ENCODE measurements at regions not wholly inside any gene's neighbourhood (a gene's known extent, or its start where the extent isn't known, plus 50 kb on each side); places are given as distances from the start of the nearest gene placed in this dataset.

- WGBS, 2 donors (ENCODE audit: extremely low coverage in 2 of 2, insufficient read length in 2 of 2, insufficient replicate concordance in 1 of 2), result no CpG with 5 or more reads among the region's 3 CpGs
These were observed 319.8 kb downstream of the INSC start for GRCh38 chr11:15434529-15434928.

GRCh38 chr11:15446315-15446714 is 331.6 kb downstream of the INSC start:
- no peaks in the 10 kb centered on the region for H3K79me1 ChIP-seq (ENCODE audit: low read depth, low read length)
- H4K8ac ChIP-seq (ENCODE audit: low read depth, low read length), result no peak overlapping the region
- no peak overlapping the region for H2BK12ac ChIP-seq (ENCODE audit: low read length)
- H3K4me2 ChIP-seq (ENCODE audit: insufficient read depth, low read length, poor library complexity, severe bottlenecking), result no peak overlapping the region
- no peak overlapping the region for H2BK120ac ChIP-seq (ENCODE audit: low read depth, low read length)
- no peak overlapping the region for H3K18ac ChIP-seq (ENCODE audit: low read length)
- no CpG with 5 or more reads among the region's 4 CpGs for WGBS, 2 donors (ENCODE audit: extremely low coverage in 2 of 2, insufficient read length in 2 of 2, insufficient replicate concordance in 1 of 2)
- DNase-seq (ENCODE audit: low spot score), result no peak
- H3K14ac ChIP-seq (ENCODE audit: low read length), result no peak overlapping the region
- H2AFZ ChIP-seq (ENCODE audit: low read length), result no peak overlapping the region
- H3K4me3 ChIP-seq (ENCODE audit: low read length in 2 of 2), result no peak overlapping the region
- no peak overlapping the region for H3K9ac ChIP-seq (ENCODE audit: low read depth, low read length, poor library complexity)
- H3K27ac ChIP-seq (replicated peaks; ENCODE audit: low read length), result no peak overlapping the region
- no peaks in the 10 kb centered on the region for H3K36me3 ChIP-seq (replicated peaks in 1 of 2; ENCODE audit: control insufficient read depth in 2 of 2, insufficient read depth in 2 of 2, low read length in 2 of 2)
- peaks cover 0 to 2% of the 10 kb centered on the region in 2 donors for H3K9me3 ChIP-seq (replicated peaks in 1 of 2; ENCODE audit: control insufficient read depth in 2 of 2, insufficient read depth in 1 of 2, low read depth in 1 of 2, low read length in 2 of 2)
- no peaks in the 10 kb centered on the region for H3K4me1 ChIP-seq (ENCODE audit: control insufficient read depth in 2 of 2, insufficient read depth in 1 of 2, low read depth in 1 of 2, low read length in 2 of 2)
- no peak overlapping the region for H2BK15ac ChIP-seq (ENCODE audit: low read length)
- H3K27me3 ChIP-seq (ENCODE audit: control insufficient read depth in 3 of 3, insufficient read depth in 3 of 3, low read depth in 1 of 3, low read length in 3 of 3), result no peaks in the 10 kb centered on the region
- H2AK5ac ChIP-seq (ENCODE audit: low read depth, low read length), result no peak overlapping the region
- H3K4ac ChIP-seq (ENCODE audit: low read length), result no peak overlapping the region
- H4K91ac ChIP-seq (ENCODE audit: low read depth, low read length, poor library complexity), result no peak overlapping the region
- no peak overlapping the region for H2BK5ac ChIP-seq (ENCODE audit: low read length)
- no peak overlapping the region for H3K23ac ChIP-seq (ENCODE audit: low read depth, low read length, poor library complexity)

More at GRCh38 chr11:15434529-15434928, 319.8 kb downstream of the INSC start:
- Histone ChIP-seq H3K4me2 (ENCODE audit: insufficient read depth, low read length, poor library complexity, severe bottlenecking) (no peak overlapping the region), H4K8ac (ENCODE audit: low read depth, low read length) (no peak overlapping the region), H3K18ac (ENCODE audit: low read length) (no peak overlapping the region), H3K27ac (replicated peaks; ENCODE audit: low read length) (no peak overlapping the region), H2BK15ac (ENCODE audit: low read length) (no peak overlapping the region), H3K14ac (ENCODE audit: low read length) (no peak overlapping the region), H2BK120ac (ENCODE audit: low read depth, low read length) (no peak overlapping the region), H3K9me3 (replicated peaks in 1 of 2; ENCODE audit: control insufficient read depth in 2 of 2, insufficient read depth in 1 of 2, low read depth in 1 of 2, low read length in 2 of 2) (no peaks in the 10 kb centered on the region), H2AK5ac (ENCODE audit: low read depth, low read length) (no peak overlapping the region), H2BK5ac (ENCODE audit: low read length) (no peak overlapping the region), H3K4ac (ENCODE audit: low read length) (no peak overlapping the region), H3K36me3 (replicated peaks in 1 of 2; ENCODE audit: control insufficient read depth in 2 of 2, insufficient read depth in 2 of 2, low read length in 2 of 2) (no peaks in the 10 kb centered on the region), H4K91ac (ENCODE audit: low read depth, low read length, poor library complexity) (no peak overlapping the region), H3K4me3 (ENCODE audit: low read length in 2 of 2) (no peak overlapping the region), H2BK12ac (ENCODE audit: low read length) (no peak overlapping the region), H3K27me3 (ENCODE audit: control insufficient read depth in 3 of 3, insufficient read depth in 3 of 3, low read depth in 1 of 3, low read length in 3 of 3) (no peaks in the 10 kb centered on the region), H3K4me1 (ENCODE audit: control insufficient read depth in 2 of 2, insufficient read depth in 1 of 2, low read depth in 1 of 2, low read length in 2 of 2) (no peaks in the 10 kb centered on the region), H3K79me1 (ENCODE audit: low read depth, low read length) (no peaks in the 10 kb centered on the region), H3K23ac (ENCODE audit: low read depth, low read length, poor library complexity) (no peak overlapping the region), H2AFZ (ENCODE audit: low read length) (no peak overlapping the region), H3K9ac (ENCODE audit: low read depth, low read length, poor library complexity) (no peak overlapping the region)
- no peak for DNase-seq (ENCODE audit: low spot score)

GRCh38 chr11:15446929-15447328 is 332.2 kb downstream of the INSC start:
- no peak overlapping the region for H4K8ac ChIP-seq (ENCODE audit: low read depth, low read length)
- no peak overlapping the region for H4K91ac ChIP-seq (ENCODE audit: low read depth, low read length, poor library complexity)
- no peak overlapping the region for H2BK15ac ChIP-seq (ENCODE audit: low read length)
- no peak overlapping the region for H3K9ac ChIP-seq (ENCODE audit: low read depth, low read length, poor library complexity)
- no peak overlapping the region for H3K4me3 ChIP-seq (ENCODE audit: low read length in 2 of 2)
- H3K27me3 ChIP-seq (ENCODE audit: control insufficient read depth in 3 of 3, insufficient read depth in 3 of 3, low read depth in 1 of 3, low read length in 3 of 3), result no peaks in the 10 kb centered on the region
- no peak overlapping the region for H2AFZ ChIP-seq (ENCODE audit: low read length)
- WGBS, 2 donors (ENCODE audit: extremely low coverage in 2 of 2, insufficient read length in 2 of 2, insufficient replicate concordance in 1 of 2), result no CpG with 5 or more reads among the region's 3 CpGs
- no peak overlapping the region for H3K23ac ChIP-seq (ENCODE audit: low read depth, low read length, poor library complexity)
- no peak overlapping the region for H3K14ac ChIP-seq (ENCODE audit: low read length)
- no peak overlapping the region for H2BK5ac ChIP-seq (ENCODE audit: low read length)
- no peak overlapping the region for H3K18ac ChIP-seq (ENCODE audit: low read length)
- no peak overlapping the region for H3K4me2 ChIP-seq (ENCODE audit: insufficient read depth, low read length, poor library complexity, severe bottlenecking)
- no peak overlapping the region for H2AK5ac ChIP-seq (ENCODE audit: low read depth, low read length)
- no peak overlapping the region for H3K4ac ChIP-seq (ENCODE audit: low read length)
- no peaks in the 10 kb centered on the region for H3K36me3 ChIP-seq (replicated peaks in 1 of 2; ENCODE audit: control insufficient read depth in 2 of 2, insufficient read depth in 2 of 2, low read length in 2 of 2)
- no peaks in the 10 kb centered on the region for H3K4me1 ChIP-seq (ENCODE audit: control insufficient read depth in 2 of 2, insufficient read depth in 1 of 2, low read depth in 1 of 2, low read length in 2 of 2)
- peaks cover 0 to 2% of the 10 kb centered on the region in 2 donors for H3K9me3 ChIP-seq (replicated peaks in 1 of 2; ENCODE audit: control insufficient read depth in 2 of 2, insufficient read depth in 1 of 2, low read depth in 1 of 2, low read length in 2 of 2)
- H2BK12ac ChIP-seq (ENCODE audit: low read length), result no peak overlapping the region
- H3K27ac ChIP-seq (replicated peaks; ENCODE audit: low read length), result no peak overlapping the region
- no peaks in the 10 kb centered on the region for H3K79me1 ChIP-seq (ENCODE audit: low read depth, low read length)
- H2BK120ac ChIP-seq (ENCODE audit: low read depth, low read length), result no peak overlapping the region
- no peak for DNase-seq (ENCODE audit: low spot score)

DNA sequence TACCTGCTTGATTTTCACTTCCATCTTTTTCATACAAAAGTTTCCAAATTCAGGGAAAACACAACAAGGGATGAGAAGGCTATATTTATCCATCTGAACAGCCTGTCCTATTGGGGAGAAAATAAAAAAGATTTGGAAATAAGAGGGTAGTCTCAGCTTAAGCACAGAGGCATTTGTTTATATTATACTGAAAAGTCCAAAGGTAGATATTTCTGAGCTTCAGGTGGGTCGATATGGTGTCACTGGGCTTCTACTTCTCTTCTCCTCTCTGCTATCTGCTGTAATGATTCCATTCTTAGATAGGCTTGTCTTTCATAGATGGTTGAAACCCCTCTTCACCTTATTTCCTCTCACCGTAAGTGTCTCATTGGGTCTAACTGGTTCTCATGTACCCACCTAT is 337.0 kb downstream of the INSC start:
- Histone ChIP-seq H3K9me3 (replicated peaks in 1 of 2; ENCODE audit: control insufficient read depth in 2 of 2, insufficient read depth in 1 of 2, low read depth in 1 of 2, low read length in 2 of 2) (no peaks in the 10 kb centered on the region), H3K23ac (ENCODE audit: low read depth, low read length, poor library complexity) (no peak overlapping the region), H2BK15ac (ENCODE audit: low read length) (no peak overlapping the region), H2BK5ac (ENCODE audit: low read length) (no peak overlapping the region), H4K91ac (ENCODE audit: low read depth, low read length, poor library complexity) (no peak overlapping the region), H3K36me3 (replicated peaks in 1 of 2; ENCODE audit: control insufficient read depth in 2 of 2, insufficient read depth in 2 of 2, low read length in 2 of 2) (no peaks in the 10 kb centered on the region), H4K8ac (ENCODE audit: low read depth, low read length) (no peak overlapping the region), H3K27ac (replicated peaks; ENCODE audit: low read length) (no peak overlapping the region), H3K79me1 (ENCODE audit: low read depth, low read length) (no peaks in the 10 kb centered on the region), H3K9ac (ENCODE audit: low read depth, low read length, poor library complexity) (no peak overlapping the region), H3K27me3 (ENCODE audit: control insufficient read depth in 3 of 3, insufficient read depth in 3 of 3, low read depth in 1 of 3, low read length in 3 of 3) (no peaks in the 10 kb centered on the region), H3K4me3 (ENCODE audit: low read length in 2 of 2) (no peak overlapping the region), H2AFZ (ENCODE audit: low read length) (no peak overlapping the region), H3K4me1 (ENCODE audit: control insufficient read depth in 2 of 2, insufficient read depth in 1 of 2, low read depth in 1 of 2, low read length in 2 of 2) (no peaks in the 10 kb centered on the region), H2BK12ac (ENCODE audit: low read length) (no peak overlapping the region), H2BK120ac (ENCODE audit: low read depth, low read length) (no peak overlapping the region), H3K4me2 (ENCODE audit: insufficient read depth, low read length, poor library complexity, severe bottlenecking) (no peak overlapping the region), H3K18ac (ENCODE audit: low read length) (no peak overlapping the region), H3K14ac (ENCODE audit: low read length) (no peak overlapping the region), H3K4ac (ENCODE audit: low read length) (no peak overlapping the region), H2AK5ac (ENCODE audit: low read depth, low read length) (no peak overlapping the region)
- DNase-seq (ENCODE audit: low spot score), result no peak
- no CpG with 5 or more reads among the region's 2 CpGs for WGBS, 2 donors (ENCODE audit: extremely low coverage in 2 of 2, insufficient read length in 2 of 2, insufficient replicate concordance in 1 of 2)

Measured in neuronal stem cell (in vitro differentiated cells).